CD4-positive, alpha-beta T cell (primary cell): ENCODE measurements at regions not wholly inside any gene's neighbourhood (a gene's known extent, or its start where the extent isn't known, plus 50 kb on each side); places are given as distances from the start of the nearest gene placed in this dataset.

Source experiments
- ATAC-seq: fragments of 200-7000 bp; cut with Tn5 transposase; one replicate; pipeline ENCODE4 v1.10.0; 2022; ENCODE audit warnings: mild to moderate bottlenecking; ENCODE audit not compliant: poor library complexity
- CTCF ChIA-PET: fragments of 350-600 bp; sonication (Branson Sonifier 250); formaldehyde crosslinking; loops from one replicate; lab custom pipeline; 2021; ENCODE audit warnings: antibody characterized with exemption, inconsistent platforms; lab: Charles Lee
- POLR2A ChIA-PET: fragments of 350-600 bp; sonication (Branson Sonifier 250); formaldehyde crosslinking; loops from one replicate; lab custom pipeline; 2021; ENCODE audit warnings: antibody characterized with exemption, inconsistent platforms; lab: Charles Lee
- DNase-seq, 14 experiments: peaks; one replicate each; pipeline ENCODE4 v3.0.0-alpha.2; 2013 to 2020; ENCODE audit warnings: mixed read lengths in 2 of 14
- H3K27ac ChIP-seq, 2 donors: one replicate each; pipeline versions ENCODE4 v1.5.1 to v1.7.0; 2013; ENCODE audit warnings: low read length in 2 of 2, low read depth in 1 of 2, mild to moderate bottlenecking in 1 of 2
- H3K27me3 ChIP-seq, 2 experiments: 1 replicate in 1 of 2; 2 replicates in 1 of 2; pipeline versions ENCODE4 v1.6.1 to v1.7.0; 2013; ENCODE audit warnings: low read length in 2 of 2, control low read depth in 1 of 2, mild to moderate bottlenecking in 1 of 2, moderate library complexity in 1 of 2; ENCODE audit not compliant: insufficient read depth in 2 of 2, control insufficient read depth in 1 of 2
- H3K36me3 ChIP-seq: one replicate; pipeline ENCODE4 v1.6.1; 2013; ENCODE audit warnings: low read length, control low read depth; ENCODE audit not compliant: insufficient read depth
- H3K4me1 ChIP-seq: one replicate; pipeline ENCODE4 v1.6.1; 2013; ENCODE audit warnings: low read length, control low read depth; ENCODE audit not compliant: insufficient read depth
- H3K4me3 ChIP-seq: one replicate; pipeline ENCODE4 v1.5.1; 2013; ENCODE audit warnings: mild to moderate bottlenecking, low read length, moderate library complexity
- H3K9me3 ChIP-seq, 2 experiments: 1 replicate in 1 of 2; 2 replicates in 1 of 2; pipeline versions ENCODE4 v1.6.1 to v1.7.0; 2013; ENCODE audit warnings: low read length in 2 of 2, mild to moderate bottlenecking in 2 of 2, control low read depth in 1 of 2, moderate library complexity in 1 of 2; ENCODE audit not compliant: control insufficient read depth in 1 of 2, insufficient read depth in 1 of 2
- H3K27ac Mint-ChIP-seq: one replicate; pipeline ENCODE4 v1.8.0; 2020; ENCODE audit warnings: mixed read lengths
- H3K27me3 Mint-ChIP-seq: one replicate; pipeline ENCODE4 v1.8.0; 2021; ENCODE audit warnings: mixed read lengths
- H3K36me3 Mint-ChIP-seq: one replicate; pipeline ENCODE4 v1.8.0; 2021; ENCODE audit warnings: low read depth, mixed read lengths
- H3K4me1 Mint-ChIP-seq: one replicate; pipeline ENCODE4 v1.8.0; 2021; ENCODE audit warnings: low read depth, mixed read lengths
- H3K4me3 Mint-ChIP-seq: one replicate; pipeline ENCODE4 v1.8.0; 2020; ENCODE audit warnings: mild to moderate bottlenecking, mixed read lengths
- H3K9me3 Mint-ChIP-seq: one replicate; pipeline ENCODE4 v1.8.0; 2020; ENCODE audit warnings: mixed read lengths
- CTCF ChIP-seq: fragments of 200-600 bp; IDR thresholded peaks from one replicate; pipeline ENCODE4 v1.8.0; 2022; ENCODE audit warnings: antibody characterized with exemption, mild to moderate bottlenecking
- intact Hi-C, 2 experiments: fragments of 100-400 bp; cut with DNase I in 1 of 2; cut with micrococcal nuclease in 1 of 2; formaldehyde crosslinking; loops; one replicate each; pipeline versions ENCODE4 v1.15.1 to v1.9.0; 2023 to 2025; cut with DNase I, micrococcal nuclease

DNA sequence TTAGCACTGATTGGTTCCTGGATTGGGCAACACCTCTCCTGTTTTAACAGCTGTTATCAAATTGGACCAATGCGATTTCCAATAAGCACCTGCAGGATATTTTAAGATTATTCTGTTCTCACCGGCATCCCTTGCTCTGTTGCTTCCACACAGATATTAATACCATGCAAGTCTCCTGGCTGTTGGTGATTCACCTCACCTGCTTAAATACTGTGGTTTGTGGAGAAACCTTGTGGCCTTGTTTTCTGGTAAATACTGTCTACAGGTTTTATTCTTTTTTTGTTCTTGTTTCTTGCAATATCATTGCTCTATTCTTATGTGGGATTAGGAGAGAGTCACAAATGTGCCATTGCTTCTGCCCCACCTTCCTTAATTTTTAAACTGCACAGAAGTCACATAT lies 448.1 kb upstream of the NXPH2 start:
- ATAC-seq, result no peak
- H3K27ac Mint-ChIP-seq, result no peak overlapping the region
- no peaks in the 10 kb centered on the region for H3K9me3 ChIP-seq
- H3K4me1 Mint-ChIP-seq, result no peaks in the 10 kb centered on the region
- ChIA-PET POLR2A (no interaction called here), CTCF (no interaction called here)
- H3K4me3 ChIP-seq, result no peak overlapping the region
- H3K27ac ChIP-seq, result no peak overlapping the region
- no peaks in the 10 kb centered on the region for H3K27me3 ChIP-seq
- intact Hi-C loops, result no loop called here
- no peaks in the 10 kb centered on the region for H3K36me3 ChIP-seq
- DNase-seq, result no peak
- peaks cover 9% of the 10 kb centered on the region for H3K9me3 Mint-ChIP-seq
- no peaks in the 10 kb centered on the region for H3K36me3 Mint-ChIP-seq
- H3K4me1 ChIP-seq, result no peaks in the 10 kb centered on the region
- no peak for TF ChIP-seq CTCF
- H3K4me3 Mint-ChIP-seq, result no peak overlapping the region
- no peaks in the 10 kb centered on the region for H3K27me3 Mint-ChIP-seq

DNA sequence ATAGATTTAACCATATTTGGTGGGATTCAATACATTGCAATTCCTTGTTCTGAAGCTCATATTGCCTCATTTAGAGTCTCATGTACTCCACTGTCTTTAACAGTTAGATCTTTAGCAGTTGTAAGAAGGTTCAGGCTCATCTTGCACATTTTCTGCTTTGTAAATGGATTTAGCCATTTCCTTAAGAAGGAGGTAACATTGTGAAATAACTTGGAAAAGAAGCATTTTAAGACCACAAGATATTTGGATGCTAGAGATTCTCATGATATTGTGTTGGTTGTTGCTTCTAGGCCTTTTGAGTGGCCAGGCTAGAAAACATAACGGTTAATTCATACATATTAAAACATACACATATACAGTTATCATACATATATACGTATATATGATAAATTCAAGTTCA lies 445.8 kb upstream of the NXPH2 start:
- ATAC-seq (no peak), DNase-seq (no peak)
- H3K4me3 Mint-ChIP-seq, result no peak overlapping the region
- no peaks in the 10 kb centered on the region for H3K27me3 ChIP-seq
- H3K9me3 Mint-ChIP-seq, result peaks cover 9% of the 10 kb centered on the region
- no peaks in the 10 kb centered on the region for H3K27me3 Mint-ChIP-seq
- no peak for TF ChIP-seq CTCF
- no peaks in the 10 kb centered on the region for H3K36me3 Mint-ChIP-seq
- H3K4me3 ChIP-seq, result no peak overlapping the region
- no peaks in the 10 kb centered on the region for H3K4me1 ChIP-seq
- intact Hi-C loops, result no loop called here
- no peaks in the 10 kb centered on the region for H3K36me3 ChIP-seq
- H3K27ac ChIP-seq, result no peak overlapping the region
- CTCF ChIA-PET, result no interaction called here
- H3K9me3 ChIP-seq, result peaks cover 0 to 3% of the 10 kb centered on the region in 2 experiments
- no peaks in the 10 kb centered on the region for H3K4me1 Mint-ChIP-seq
- POLR2A ChIA-PET, result no interaction called here
- H3K27ac Mint-ChIP-seq, result no peak overlapping the region

DNA sequence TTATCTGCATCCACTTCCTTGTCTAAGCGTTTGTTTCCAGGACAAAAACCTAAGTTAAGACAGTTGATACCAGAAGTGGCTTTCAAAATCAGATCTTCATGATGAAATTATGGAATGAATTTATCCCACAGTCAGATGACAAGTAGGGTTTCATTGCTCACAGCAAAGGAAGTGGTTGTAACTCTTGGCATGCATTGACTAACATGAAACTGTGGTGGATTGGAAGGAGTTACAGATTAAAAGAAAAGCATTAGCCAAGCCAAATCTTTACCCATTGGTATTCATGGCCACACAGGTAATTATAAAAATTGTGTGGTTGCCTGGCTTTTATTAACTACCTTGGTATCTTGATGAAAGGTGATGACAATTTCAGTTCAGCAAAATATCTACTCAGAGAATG lies 438.0 kb upstream of the NXPH2 start:
- no peak for TF ChIP-seq CTCF
- Histone ChIP-seq H3K4me1 (no peaks in the 10 kb centered on the region), H3K36me3 (no peaks in the 10 kb centered on the region), H3K9me3 (peaks cover 0 to 3% of the 10 kb centered on the region in 2 experiments), H3K27ac (no peak overlapping the region), H3K27me3 (no peaks in the 10 kb centered on the region), H3K4me3 (no peak overlapping the region)
- POLR2A ChIA-PET, result no interaction called here
- intact Hi-C loops, result no loop called here
- Mint-ChIP-seq H3K4me3 (no peak overlapping the region), H3K4me1 (no peaks in the 10 kb centered on the region), H3K9me3 (peaks cover 16% of the 10 kb centered on the region), H3K36me3 (no peaks in the 10 kb centered on the region), H3K27ac (no peak overlapping the region), H3K27me3 (no peaks in the 10 kb centered on the region)
- CTCF ChIA-PET, result no interaction called here
- DNase-seq, result no peak
- no peak for ATAC-seq
